Muscle layer of duodenum (tissue), 2 donors: ENCODE measurements at regions not wholly inside any gene's neighbourhood (a gene's known extent, or its start where the extent isn't known, plus 50 kb on each side); places are given as distances from the start of the nearest gene placed in this dataset.
A peak's percentile ranks its signal among the peaks of the same experiment; 100 is the strongest.

ENCODE experiments used
- H3K27ac ChIP-seq: one replicate; pipeline ENCODE4 v1.7.0; 2013; ENCODE audit warnings: mild to moderate bottlenecking, low read length
- H3K27me3 ChIP-seq: one replicate; pipeline ENCODE4 v1.7.0; 2013; ENCODE audit warnings: low read depth, mild to moderate bottlenecking, control low read depth, low read length
- H3K36me3 ChIP-seq, 2 donors: one replicate each; pipeline ENCODE4 v1.7.0; 2013; ENCODE audit warnings: low read length in 2 of 2, control low read depth in 1 of 2, mild to moderate bottlenecking in 1 of 2; ENCODE audit not compliant: insufficient read depth in 2 of 2, control insufficient read depth in 1 of 2
- H3K4me1 ChIP-seq, 2 donors: one replicate each; pipeline ENCODE4 v1.7.0; 2013; ENCODE audit warnings: low read length in 2 of 2, mild to moderate bottlenecking in 2 of 2, control low read depth in 1 of 2, moderate library complexity in 1 of 2; ENCODE audit not compliant: insufficient read depth in 2 of 2, control insufficient read depth in 1 of 2
- H3K4me3 ChIP-seq, 2 donors: one replicate each; pipeline ENCODE4 v1.7.0; 2013; ENCODE audit warnings: low read length in 2 of 2, low read depth in 1 of 2, mild to moderate bottlenecking in 1 of 2
- H3K9me3 ChIP-seq, 2 donors: one replicate each; pipeline ENCODE4 v1.7.0; 2013; ENCODE audit warnings: low read length in 2 of 2, control low read depth in 1 of 2, mild to moderate bottlenecking in 1 of 2; ENCODE audit not compliant: control insufficient read depth in 1 of 2
- donor health status: healthy.

DNA sequence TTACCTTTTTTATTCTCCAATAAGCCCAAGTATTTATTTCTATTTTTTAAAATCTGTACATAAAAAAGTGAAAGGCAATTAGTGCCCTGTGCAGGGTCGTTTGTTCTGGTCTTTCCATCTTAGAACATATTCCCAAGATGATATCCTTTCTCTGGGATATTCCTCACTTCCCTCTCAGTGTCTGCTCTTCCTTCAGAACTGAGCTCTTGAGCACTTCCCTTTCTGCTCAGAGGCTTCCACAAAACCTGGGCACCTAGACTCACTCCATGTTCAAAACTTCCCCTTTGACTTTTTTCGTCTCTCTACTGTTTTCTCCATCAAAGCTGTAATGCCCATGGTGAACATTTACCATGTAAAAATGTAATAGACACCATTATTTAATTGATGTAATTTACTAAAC, 296.5 kb upstream of the TCF4 start:
- H3K4me3 ChIP-seq: no peak overlapping the region
- H3K4me1 ChIP-seq: no peaks in the 10 kb centered on the region
- H3K27me3 ChIP-seq: no peaks in the 10 kb centered on the region
- no peaks in the 10 kb centered on the region for H3K36me3 ChIP-seq
- no peak overlapping the region for H3K27ac ChIP-seq
- H3K9me3 ChIP-seq: peaks cover 0 to 4% of the 10 kb centered on the region in 2 donors

DNA sequence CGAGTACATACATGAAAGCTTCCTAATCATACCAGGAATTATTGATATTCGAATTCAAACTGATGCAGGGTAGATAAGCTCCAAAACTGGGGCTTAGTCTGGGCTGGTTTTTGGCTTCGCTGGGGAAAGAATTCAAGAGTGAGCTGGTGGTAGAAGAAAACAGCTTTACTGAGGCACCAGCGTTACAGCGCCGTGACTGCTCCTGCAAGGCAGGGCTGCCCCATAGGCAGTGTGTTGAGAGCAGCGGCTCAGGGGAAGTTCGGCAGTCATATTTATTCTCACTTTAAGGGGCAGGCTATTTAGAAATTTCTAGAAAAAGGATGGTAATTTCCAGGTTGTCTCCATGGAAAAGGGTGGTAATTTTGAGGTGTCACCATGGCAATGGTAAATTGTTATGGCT, 292.6 kb upstream of the TCF4 start:
- peaks cover 0 to 1% of the 10 kb centered on the region in 2 donors for H3K4me1 ChIP-seq
- no peaks in the 10 kb centered on the region for H3K27me3 ChIP-seq
- no peaks in the 10 kb centered on the region for H3K36me3 ChIP-seq
- H3K9me3 ChIP-seq: no peaks in the 10 kb centered on the region
- no peak overlapping the region for H3K4me3 ChIP-seq
- no peak overlapping the region for H3K27ac ChIP-seq

DNA sequence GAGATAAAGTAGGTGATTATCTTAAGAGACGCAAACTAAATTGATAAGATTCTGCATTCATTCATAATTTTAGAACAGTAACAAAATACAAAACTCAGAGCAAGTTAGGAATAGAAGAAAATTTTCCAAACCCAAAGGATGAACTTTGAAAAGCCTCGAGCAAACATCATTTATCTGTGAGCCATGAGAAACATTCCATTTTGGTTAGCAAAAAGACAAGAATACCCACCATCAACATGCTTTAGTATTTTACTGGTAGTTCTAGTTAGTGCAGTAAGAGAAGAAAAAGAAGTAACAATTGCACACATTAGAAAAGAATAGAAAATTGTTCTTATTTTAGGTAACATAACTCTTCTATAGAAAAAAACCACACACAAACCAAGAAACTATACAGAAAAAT, 291.3 kb upstream of the TCF4 start:
- H3K4me1 ChIP-seq: peaks cover 0 to 4% of the 10 kb centered on the region in 2 donors
- no peak overlapping the region for H3K27ac ChIP-seq
- H3K9me3 ChIP-seq: no peaks in the 10 kb centered on the region
- no peaks in the 10 kb centered on the region for H3K36me3 ChIP-seq
- H3K4me3 ChIP-seq: no peak overlapping the region
- H3K27me3 ChIP-seq: no peaks in the 10 kb centered on the region

DNA sequence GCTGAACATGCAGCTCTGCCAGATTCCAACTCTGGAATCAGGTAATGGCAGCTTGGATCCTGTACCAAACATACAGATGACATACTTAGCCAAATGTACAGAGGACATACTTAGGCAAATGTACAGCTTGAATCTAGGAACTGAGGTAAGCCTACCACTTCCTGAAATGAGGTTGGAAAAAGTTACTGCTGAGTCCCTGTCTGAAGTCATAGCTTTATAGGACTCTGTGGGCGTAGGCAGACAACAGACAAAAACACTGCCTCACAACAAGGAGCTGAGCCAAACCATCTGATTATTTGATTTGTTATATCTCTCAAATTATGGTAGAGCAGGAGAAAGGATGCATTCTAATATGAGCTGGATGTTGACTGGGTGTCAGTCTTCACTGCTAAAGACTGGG, 290.2 kb upstream of the TCF4 start:
- no peaks in the 10 kb centered on the region for H3K36me3 ChIP-seq
- no peaks in the 10 kb centered on the region for H3K9me3 ChIP-seq
- peaks cover 0 to 4% of the 10 kb centered on the region in 2 donors for H3K4me1 ChIP-seq
- no peak overlapping the region for H3K4me3 ChIP-seq
- H3K27ac ChIP-seq: no peak overlapping the region
- no peaks in the 10 kb centered on the region for H3K27me3 ChIP-seq

DNA sequence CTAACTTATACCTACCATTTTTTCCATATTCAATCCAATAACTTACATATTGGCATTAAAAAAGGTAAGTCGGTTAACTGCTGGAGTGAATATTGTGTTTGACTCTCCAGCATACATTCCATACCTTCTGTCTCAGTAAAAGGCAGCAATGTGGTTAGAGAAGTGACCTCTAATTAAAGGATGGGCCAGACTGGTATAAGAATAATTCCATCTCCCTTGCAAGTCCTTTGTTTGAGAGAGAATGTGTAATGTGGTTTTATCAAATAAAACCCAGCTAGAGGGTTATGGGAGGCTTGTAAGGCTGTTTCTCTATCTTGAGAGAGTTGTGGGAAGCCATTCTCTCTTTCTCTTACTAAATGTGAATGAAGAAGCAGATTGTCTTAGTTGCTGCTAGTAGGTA, 289.3 kb upstream of the TCF4 start:
- H3K4me1 ChIP-seq: peaks cover 0 to 4% of the 10 kb centered on the region in 2 donors
- H3K27me3 ChIP-seq: no peaks in the 10 kb centered on the region
- H3K27ac ChIP-seq: no peak overlapping the region
- H3K4me3 ChIP-seq: no peak overlapping the region
- no peaks in the 10 kb centered on the region for H3K9me3 ChIP-seq
- H3K36me3 ChIP-seq: no peaks in the 10 kb centered on the region

DNA sequence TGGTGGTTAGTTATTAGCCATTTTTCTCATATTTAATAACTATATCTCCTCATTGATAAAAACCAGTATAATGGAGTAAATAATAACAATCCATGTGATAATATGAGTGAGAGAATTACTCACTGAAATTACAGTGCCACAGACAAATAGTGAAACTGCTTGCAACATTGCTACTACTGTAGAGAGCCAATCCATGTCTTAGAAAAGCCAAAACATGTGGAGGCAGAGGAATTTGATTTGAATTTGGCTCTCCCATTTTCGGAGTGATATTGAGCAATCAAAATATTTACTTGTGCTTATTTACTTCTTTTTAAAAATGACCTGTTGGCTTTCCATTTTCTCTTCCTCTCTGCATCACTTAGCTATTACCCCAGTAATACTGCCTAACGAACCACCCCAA, 288.3 kb upstream of the TCF4 start:
- H3K36me3 ChIP-seq: no peaks in the 10 kb centered on the region
- peaks cover 0 to 4% of the 10 kb centered on the region in 2 donors for H3K4me1 ChIP-seq
- no peaks in the 10 kb centered on the region for H3K9me3 ChIP-seq
- H3K27me3 ChIP-seq: no peaks in the 10 kb centered on the region
- H3K27ac ChIP-seq: no peak overlapping the region
- no peak overlapping the region for H3K4me3 ChIP-seq

DNA sequence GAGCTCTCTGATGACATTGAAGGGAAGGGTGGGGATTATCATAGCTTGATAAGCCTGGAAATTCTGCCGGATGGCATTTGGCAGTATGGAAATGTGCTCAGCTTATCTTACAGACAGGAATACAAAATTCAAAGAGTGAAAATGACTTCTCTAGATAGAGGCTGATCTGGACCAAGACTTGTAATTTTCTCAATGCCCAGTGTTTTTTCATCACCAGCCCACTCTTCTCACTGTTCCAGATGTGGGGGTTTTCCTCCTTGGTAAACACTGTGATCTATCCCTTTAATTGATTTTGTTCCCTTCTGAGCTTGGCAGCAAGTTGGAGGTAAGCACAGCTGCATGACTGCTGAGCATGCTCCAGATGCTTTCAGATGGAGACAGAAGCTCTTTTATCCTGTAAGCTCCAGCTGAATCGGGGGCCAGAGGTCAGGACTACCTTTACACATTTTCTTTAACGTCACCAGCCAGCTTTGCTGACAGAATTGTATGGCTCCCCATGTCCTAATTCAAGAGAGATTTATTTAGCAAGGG, 287.4 kb upstream of the TCF4 start:
- Histone ChIP-seq H3K4me3 (no peak overlapping the region), H3K9me3 (no peaks in the 10 kb centered on the region), H3K4me1 (peaks cover 0 to 4% of the 10 kb centered on the region in 2 donors), H3K27me3 (no peaks in the 10 kb centered on the region), H3K36me3 (no peaks in the 10 kb centered on the region), H3K27ac (no peak overlapping the region)

DNA sequence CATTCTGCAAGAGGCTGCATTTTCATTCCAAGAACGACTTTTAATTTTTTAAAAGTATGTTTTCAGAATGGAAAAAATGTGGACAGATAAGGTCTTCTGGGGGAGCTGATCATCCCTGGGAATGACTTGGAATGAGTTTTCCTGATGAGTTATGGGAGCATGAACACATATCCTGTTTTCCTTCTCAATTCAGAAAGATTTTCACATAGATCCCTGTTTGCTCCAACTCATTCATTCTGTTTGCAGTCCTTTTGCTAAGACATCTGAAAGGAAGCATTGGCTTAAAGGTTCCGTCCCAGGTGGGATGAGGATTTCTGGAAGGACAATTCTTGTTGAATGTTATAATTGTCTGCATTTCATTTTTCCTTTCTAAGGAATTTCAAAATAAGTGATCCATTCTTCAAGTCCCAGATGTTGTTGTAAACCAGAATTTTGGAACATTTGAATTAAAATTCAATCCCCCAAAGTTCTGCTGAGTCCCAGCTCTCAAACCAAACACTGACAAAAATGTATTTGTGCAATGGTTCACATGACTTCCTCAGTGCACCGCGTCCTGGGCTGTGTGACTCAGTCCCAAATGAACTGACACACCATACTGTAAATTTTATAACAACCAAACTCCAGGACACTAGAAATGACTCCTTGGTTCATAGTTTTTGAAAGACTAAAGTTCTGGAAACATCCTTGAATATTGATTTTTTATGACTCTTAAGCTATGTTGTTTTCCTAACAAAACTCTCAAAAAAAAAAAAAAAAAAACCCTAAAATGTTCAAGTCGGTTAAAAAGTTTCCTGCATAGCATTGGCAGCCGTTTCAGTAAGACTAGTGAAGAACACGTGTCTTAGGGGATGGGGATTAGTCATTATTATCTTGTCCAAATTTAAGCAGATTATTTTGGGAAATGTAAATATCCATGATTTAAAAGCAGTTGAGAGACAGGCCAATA, 281.8 kb upstream of the TCF4 start:
- H3K4me3 ChIP-seq: no peak overlapping the region
- no peaks in the 10 kb centered on the region for H3K4me1 ChIP-seq
- no peaks in the 10 kb centered on the region for H3K27me3 ChIP-seq
- no peaks in the 10 kb centered on the region for H3K36me3 ChIP-seq
- H3K9me3 ChIP-seq: no peaks in the 10 kb centered on the region
- no peak overlapping the region for H3K27ac ChIP-seq

DNA sequence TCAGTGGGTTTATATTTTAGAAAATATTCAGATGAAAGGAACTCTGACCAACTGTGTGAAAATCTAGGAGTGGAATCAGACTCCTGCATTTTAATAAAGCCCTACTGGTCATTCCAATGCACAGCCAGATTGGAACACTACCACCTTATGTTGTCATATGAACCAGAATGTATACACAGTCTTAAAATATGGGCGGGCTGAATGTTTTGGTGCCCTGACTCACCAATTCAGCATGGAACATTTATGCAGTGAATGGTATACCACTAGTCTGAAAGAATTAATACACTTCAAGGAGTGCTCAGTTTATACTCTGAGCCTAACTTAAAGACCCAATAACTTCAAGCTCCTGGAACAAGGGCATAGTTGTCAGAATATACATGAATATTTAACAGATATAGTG, 280.9 kb upstream of the TCF4 start:
- Histone ChIP-seq H3K4me3 (no peak overlapping the region), H3K36me3 (no peaks in the 10 kb centered on the region), H3K27me3 (no peaks in the 10 kb centered on the region), H3K9me3 (no peaks in the 10 kb centered on the region), H3K27ac (no peak overlapping the region), H3K4me1 (no peaks in the 10 kb centered on the region)

DNA sequence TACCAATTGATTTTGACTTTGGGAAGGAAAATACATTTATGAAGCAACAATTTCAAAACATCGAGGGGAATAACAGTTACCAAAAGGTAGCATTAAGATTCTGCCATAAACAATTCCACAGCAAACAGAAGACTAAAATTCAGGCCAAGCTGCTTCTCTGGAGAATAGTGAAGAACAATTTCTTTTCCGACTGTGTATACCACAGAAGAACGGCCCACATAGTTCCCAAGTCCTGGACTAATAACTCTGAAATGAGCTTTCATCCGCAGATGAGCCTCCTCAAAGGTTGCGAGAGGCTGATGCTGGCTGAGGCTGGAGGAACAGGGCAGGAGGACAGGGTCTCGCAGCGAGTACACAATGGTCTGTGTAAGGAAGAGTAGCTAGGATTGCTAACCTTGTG, 278.9 kb upstream of the TCF4 start:
- Histone ChIP-seq H3K36me3 (no peaks in the 10 kb centered on the region), H3K4me1 (no peaks in the 10 kb centered on the region), H3K4me3 (no peak overlapping the region), H3K27ac (no peak overlapping the region), H3K27me3 (no peaks in the 10 kb centered on the region), H3K9me3 (no peaks in the 10 kb centered on the region)

DNA sequence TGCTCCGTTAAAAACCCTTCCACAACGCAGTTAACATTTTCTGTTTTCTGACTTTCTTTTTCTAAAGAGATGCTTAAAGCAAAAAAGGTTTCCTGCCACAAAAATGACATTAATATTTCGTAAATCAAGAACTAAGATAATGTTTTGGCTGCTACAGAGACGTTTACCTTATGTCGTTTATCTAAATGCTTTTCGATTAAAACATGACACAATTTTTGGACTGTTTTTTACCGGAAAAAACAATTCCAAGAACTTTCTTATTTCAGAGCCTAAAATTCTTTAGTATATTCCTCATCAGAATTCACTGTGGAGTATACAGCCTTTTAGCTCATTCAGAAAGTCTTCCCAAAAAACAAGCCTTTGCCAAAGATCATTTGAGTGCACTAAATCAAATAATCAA, 278.0 kb upstream of the TCF4 start:
- H3K36me3 ChIP-seq: no peaks in the 10 kb centered on the region
- no peaks in the 10 kb centered on the region for H3K9me3 ChIP-seq
- H3K4me1 ChIP-seq: no peaks in the 10 kb centered on the region
- no peak overlapping the region for H3K4me3 ChIP-seq
- H3K27me3 ChIP-seq: no peaks in the 10 kb centered on the region
- H3K27ac ChIP-seq: peak overlapping the region; percentile 41

DNA sequence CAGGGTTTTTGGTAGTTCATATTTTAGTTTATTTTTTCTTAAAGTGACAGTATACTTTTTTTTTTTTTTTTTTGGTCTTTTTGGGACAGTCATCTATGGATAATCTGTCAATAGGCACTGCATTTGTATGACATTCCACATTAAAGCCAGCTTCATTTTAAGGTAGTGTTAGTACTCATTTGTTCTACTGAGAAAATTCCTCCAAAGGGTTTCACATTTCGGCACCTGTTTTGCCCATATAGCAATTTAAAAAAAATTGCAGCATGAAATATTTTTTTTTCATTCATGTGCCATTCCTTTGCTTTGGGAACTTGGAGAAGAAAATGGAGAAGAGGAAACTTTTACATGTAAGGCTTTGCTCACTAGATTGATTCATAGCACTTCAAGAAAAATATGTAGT, 276.3 kb upstream of the TCF4 start:
- H3K27me3 ChIP-seq: no peaks in the 10 kb centered on the region
- no peak overlapping the region for H3K27ac ChIP-seq
- no peaks in the 10 kb centered on the region for H3K4me1 ChIP-seq
- H3K4me3 ChIP-seq: no peak overlapping the region
- no peaks in the 10 kb centered on the region for H3K9me3 ChIP-seq
- H3K36me3 ChIP-seq: no peaks in the 10 kb centered on the region
